GM13977 (cell line): ENCODE measurements at regions not wholly inside any gene's neighbourhood (a gene's known extent, or its start where the extent isn't known, plus 50 kb on each side); places are given as distances from the start of the nearest gene placed in this dataset.

Experiments used
- DNase-seq: peaks from one replicate; pipeline ENCODE4 v3.0.0; 2012; ENCODE audit warnings: low spot score
- CTCF ChIP-seq: IDR thresholded peaks from 2 replicates; pipeline ENCODE4 v1.5.1; 2012; ENCODE audit warnings: mild to moderate bottlenecking, control low read depth; ENCODE audit not compliant: insufficient read depth; ENCODE audit errors: extremely low read depth, missing control alignments
- in situ Hi-C: fragments of 300-500 bp; cut with MboI; formaldehyde crosslinking; loops from one replicate; pipeline ENCODE4 v1.12.0; 2022; ENCODE audit warnings: low sequenced_read_pairs, low pct_unique_long_range_greater_than_20kb, mixed read lengths, inconsistent platforms; ENCODE audit not compliant: unreplicated experiment

- in situ Hi-C loops: no loop called here
- no peak for TF ChIP-seq CTCF
- no peak for DNase-seq
Observed at GRCh38 chr3:139728414-139728813, 50.6 kb upstream of the NMNAT3 start.
